ENCODE measurements at regions not wholly inside any gene's neighbourhood (a gene's known extent, or its start where the extent isn't known, plus 50 kb on each side); places are given as distances from the start of the nearest gene placed in this dataset.
"Not testable (repeated sequence)": the region's sequence is repeated elsewhere in the genome, so short reads cannot be mapped to it uniquely, and the experiment has no call there.

GRCh38 chr5:62221881-62222280 lies 84.1 kb upstream of the KIF2A start:
- POLR2A ChIA-PET (ENCODE audit: low non-redundant PET); CTCF ChIA-PET; H3K27ac ChIP-seq; DNase-seq (ENCODE audit: low spot score): not testable (repeated sequence)

- POLR2A ChIA-PET (ENCODE audit: low non-redundant PET); H3K27ac ChIP-seq; CTCF ChIA-PET; DNase-seq (ENCODE audit: low spot score): not testable (repeated sequence)
Observed at GRCh38 chr5:62222305-62222704, 83.7 kb upstream of the KIF2A start.

- CTCF ChIA-PET: interaction anchor here (0.7 to 1.9 kb wide), 3 partner anchors 129 to 920 kb away, joined by 3 to 6 read pairs (median 4); no protein-coding TSS in a partner anchor
- H3K27ac ChIP-seq; DNase-seq (ENCODE audit: low spot score); POLR2A ChIA-PET (ENCODE audit: low non-redundant PET): not testable (repeated sequence)
- TF ChIP-seq CTCF (conservative IDR thresholded peaks at IDR 0.05; ENCODE audit: low read depth): peak; percentile 82
Observed at GRCh38 chr5:62223312-62223670, 82.7 kb upstream of the KIF2A start.

GRCh38 chr5:62224987-62225601 lies 80.9 kb upstream of the KIF2A start:
- TF ChIP-seq CTCF (conservative IDR thresholded peaks at IDR 0.05; ENCODE audit: low read depth): peak; percentile 39
- H3K27ac ChIP-seq; DNase-seq (ENCODE audit: low spot score); POLR2A ChIA-PET (ENCODE audit: low non-redundant PET): not testable (repeated sequence)
- CTCF ChIA-PET: interaction anchor here (0.6 to 1.9 kb wide), 5 partner anchors 76 to 257 kb away, joined by 5 to 8 read pairs (median 6); no protein-coding TSS in a partner anchor

GRCh38 chr5:62230876-62231388 lies 75.1 kb upstream of the KIF2A start:
- CTCF ChIA-PET; DNase-seq (ENCODE audit: low spot score); H3K27ac ChIP-seq; POLR2A ChIA-PET (ENCODE audit: low non-redundant PET): not testable (repeated sequence)

- no peak overlapping the region for H3K27ac ChIP-seq
- POLR2A ChIA-PET (ENCODE audit: low non-redundant PET): no interaction called here
- no peak for TF ChIP-seq CTCF (conservative IDR thresholded peaks at IDR 0.05; ENCODE audit: low read depth)
- CTCF ChIA-PET: no interaction called here
- no peak for DNase-seq (ENCODE audit: low spot score)
Observed at GRCh38 chr5:62231576-62231975, 74.4 kb upstream of the KIF2A start.

- POLR2A ChIA-PET (ENCODE audit: low non-redundant PET); CTCF ChIA-PET; H3K27ac ChIP-seq; DNase-seq (ENCODE audit: low spot score): not testable (repeated sequence)
Observed at GRCh38 chr5:62232218-62232617, 73.8 kb upstream of the KIF2A start.

- DNase-seq (ENCODE audit: low spot score); H3K27ac ChIP-seq; POLR2A ChIA-PET (ENCODE audit: low non-redundant PET): not testable (repeated sequence)
- CTCF ChIA-PET: interaction anchor here (0.5 kb wide), 1 partner anchor 90 kb away, joined by 3 read pairs; no protein-coding TSS in a partner anchor
Observed at GRCh38 chr5:62233083-62234046, 72.6 kb upstream of the KIF2A start.

- POLR2A ChIA-PET (ENCODE audit: low non-redundant PET); H3K27ac ChIP-seq; DNase-seq (ENCODE audit: low spot score); CTCF ChIA-PET: not testable (repeated sequence)
Observed at GRCh38 chr5:62236593-62236992, 69.4 kb upstream of the KIF2A start.

- POLR2A ChIA-PET (ENCODE audit: low non-redundant PET); DNase-seq (ENCODE audit: low spot score); H3K27ac ChIP-seq; CTCF ChIA-PET: not testable (repeated sequence)
Observed at GRCh38 chr5:62237944-62238343, 68.1 kb upstream of the KIF2A start.

- H3K27ac ChIP-seq; POLR2A ChIA-PET (ENCODE audit: low non-redundant PET); DNase-seq (ENCODE audit: low spot score); CTCF ChIA-PET: not testable (repeated sequence)
Observed at GRCh38 chr5:62238584-62238983, 67.4 kb upstream of the KIF2A start.

- CTCF ChIA-PET: interaction anchor here (0.7 kb wide), 1 partner anchor 18 kb away, joined by 5 read pairs; no protein-coding TSS in a partner anchor
- POLR2A ChIA-PET (ENCODE audit: low non-redundant PET); DNase-seq (ENCODE audit: low spot score); H3K27ac ChIP-seq: not testable (repeated sequence)
Observed at GRCh38 chr5:62240494-62240893, 65.5 kb upstream of the KIF2A start.

GRCh38 chr5:62242000-62242399 lies 64.0 kb upstream of the KIF2A start:
- CTCF ChIA-PET: not testable (repeated sequence)

More at GRCh38 chr5:62242000-62242399, 64.0 kb upstream of the KIF2A start:
- POLR2A ChIA-PET (ENCODE audit: low non-redundant PET): interaction anchor here (0.6 kb wide), 1 partner anchor 162 kb away, joined by 3 read pairs; no protein-coding TSS in a partner anchor
- DNase-seq (ENCODE audit: low spot score); H3K27ac ChIP-seq: not testable (repeated sequence)
